ENCODE measurements at regions not wholly inside any gene's neighbourhood (a gene's known extent, or its start where the extent isn't known, plus 50 kb on each side); places are given as distances from the start of the nearest gene placed in this dataset.
A peak's percentile ranks its signal among the peaks of the same experiment; 100 is the strongest.
"Not testable (repeated sequence)": the region's sequence is repeated elsewhere in the genome, so short reads cannot be mapped to it uniquely, and the experiment has no call there.

DNA sequence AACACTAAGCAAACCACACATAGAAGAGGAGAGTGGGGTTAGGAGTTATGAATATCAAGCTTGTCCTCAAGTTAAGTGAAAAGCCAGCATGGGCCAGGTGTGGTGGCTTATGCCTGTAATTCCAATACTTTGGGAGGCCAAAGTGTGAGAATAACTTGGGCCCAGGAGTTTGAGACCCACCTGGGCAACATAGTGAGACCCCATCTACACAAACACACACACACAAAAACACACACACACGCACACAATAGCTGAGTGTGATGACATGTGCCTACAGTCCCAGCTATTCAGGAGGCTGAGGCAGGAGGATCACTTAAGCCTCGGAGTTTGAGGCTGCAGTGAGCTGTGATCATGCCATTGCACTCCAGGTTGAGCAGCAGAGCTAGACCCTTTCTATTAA, 69.7 kb downstream of the PPIAL4G start:
- H3K4me3 ChIP-seq (ENCODE audit: low read depth, low read length, poor library complexity, severe bottlenecking); H3K9me3 ChIP-seq (ENCODE audit: low read depth, low read length, poor library complexity, severe bottlenecking); H3K4me1 ChIP-seq (ENCODE audit: insufficient read depth, low read length, poor library complexity, severe bottlenecking); BruUV-seq (replicated peaks); POLR2A ChIA-PET (ENCODE audit: low non-redundant PET); H3K27ac ChIP-seq (ENCODE audit: low read depth, low read length, poor library complexity, severe bottlenecking); H3K36me3 ChIP-seq (ENCODE audit: insufficient read depth, low read length, poor library complexity, severe bottlenecking); CTCF ChIA-PET; DNase-seq (ENCODE audit: low spot score); intact Hi-C loops (cut with micrococcal nuclease; ENCODE audit: unreplicated experiment); H3K27me3 ChIP-seq (replicated peaks; ENCODE audit: insufficient read depth, low read depth, low read length, poor library complexity): not testable (repeated sequence)

- H3K36me3 ChIP-seq (ENCODE audit: insufficient read depth, low read length, poor library complexity, severe bottlenecking); H3K9me3 ChIP-seq (ENCODE audit: low read depth, low read length, poor library complexity, severe bottlenecking); POLR2A ChIA-PET (ENCODE audit: low non-redundant PET); H3K4me3 ChIP-seq (ENCODE audit: low read depth, low read length, poor library complexity, severe bottlenecking); H3K27me3 ChIP-seq (replicated peaks; ENCODE audit: insufficient read depth, low read depth, low read length, poor library complexity); H3K4me1 ChIP-seq (ENCODE audit: insufficient read depth, low read length, poor library complexity, severe bottlenecking); CTCF ChIA-PET; H3K27ac ChIP-seq (ENCODE audit: low read depth, low read length, poor library complexity, severe bottlenecking); DNase-seq (ENCODE audit: low spot score); BruUV-seq (replicated peaks): not testable (repeated sequence)
- intact Hi-C loops (cut with micrococcal nuclease; ENCODE audit: unreplicated experiment): loop anchor here (10.0 kb wide), 1 partner anchor 60 kb away; no protein-coding TSS in a partner anchor
These were observed 78.1 kb downstream of the PPIAL4G start for GRCh38 chr1:148404786-148405568.

DNA sequence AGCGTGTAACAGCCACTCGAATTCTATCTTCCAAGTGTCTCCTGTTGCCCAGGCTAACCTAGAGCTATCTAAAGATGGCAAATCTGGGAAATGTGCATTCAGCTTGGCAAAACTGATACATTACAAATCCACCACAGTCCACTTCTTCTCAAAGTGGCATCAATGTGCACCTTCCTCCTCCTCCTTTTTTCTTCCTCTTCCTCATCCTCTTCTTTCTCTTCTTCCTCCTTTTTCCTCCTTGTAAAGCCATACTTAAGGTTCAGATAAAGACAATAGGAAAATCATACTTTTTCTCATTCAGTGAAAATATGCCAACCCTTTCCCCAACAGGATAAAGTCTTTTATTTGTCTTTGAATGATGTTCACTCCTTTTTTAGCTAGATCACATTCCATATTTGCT, 79.2 kb downstream of the PPIAL4G start:
- H3K27ac ChIP-seq (ENCODE audit: low read depth, low read length, poor library complexity, severe bottlenecking); H3K9me3 ChIP-seq (ENCODE audit: low read depth, low read length, poor library complexity, severe bottlenecking); H3K36me3 ChIP-seq (ENCODE audit: insufficient read depth, low read length, poor library complexity, severe bottlenecking); DNase-seq (ENCODE audit: low spot score); CTCF ChIA-PET; H3K4me3 ChIP-seq (ENCODE audit: low read depth, low read length, poor library complexity, severe bottlenecking); H3K4me1 ChIP-seq (ENCODE audit: insufficient read depth, low read length, poor library complexity, severe bottlenecking); BruUV-seq (replicated peaks); H3K27me3 ChIP-seq (replicated peaks; ENCODE audit: insufficient read depth, low read depth, low read length, poor library complexity); POLR2A ChIA-PET (ENCODE audit: low non-redundant PET): not testable (repeated sequence)
- intact Hi-C loops (cut with micrococcal nuclease; ENCODE audit: unreplicated experiment): loop anchor here (10.0 kb wide), 1 partner anchor 59 kb away; no protein-coding TSS in a partner anchor

GRCh38 chr1:148403085-148403456, 80.0 kb downstream of the PPIAL4G start:
- intact Hi-C loops (cut with micrococcal nuclease; ENCODE audit: unreplicated experiment): loop anchor here (10.0 kb wide), 1 partner anchor 58 kb away; no protein-coding TSS in a partner anchor
- H3K27ac ChIP-seq (ENCODE audit: low read depth, low read length, poor library complexity, severe bottlenecking); POLR2A ChIA-PET (ENCODE audit: low non-redundant PET); H3K36me3 ChIP-seq (ENCODE audit: insufficient read depth, low read length, poor library complexity, severe bottlenecking); H3K4me1 ChIP-seq (ENCODE audit: insufficient read depth, low read length, poor library complexity, severe bottlenecking); H3K9me3 ChIP-seq (ENCODE audit: low read depth, low read length, poor library complexity, severe bottlenecking); H3K27me3 ChIP-seq (replicated peaks; ENCODE audit: insufficient read depth, low read depth, low read length, poor library complexity); CTCF ChIA-PET; DNase-seq (ENCODE audit: low spot score); BruUV-seq (replicated peaks): not testable (repeated sequence)
- H3K4me3 ChIP-seq (ENCODE audit: low read depth, low read length, poor library complexity, severe bottlenecking): peak overlapping the region; percentile 53

GRCh38 chr1:148402152-148403084, 80.7 kb downstream of the PPIAL4G start:
- DNase-seq (ENCODE audit: low spot score): peak; percentile 87
- H3K27me3 ChIP-seq (replicated peaks; ENCODE audit: insufficient read depth, low read depth, low read length, poor library complexity); H3K4me1 ChIP-seq (ENCODE audit: insufficient read depth, low read length, poor library complexity, severe bottlenecking); CTCF ChIA-PET; H3K36me3 ChIP-seq (ENCODE audit: insufficient read depth, low read length, poor library complexity, severe bottlenecking); H3K9me3 ChIP-seq (ENCODE audit: low read depth, low read length, poor library complexity, severe bottlenecking): not testable (repeated sequence)
- intact Hi-C loops (cut with micrococcal nuclease; ENCODE audit: unreplicated experiment): loop anchor here (10.0 kb wide), 1 partner anchor 58 kb away; no protein-coding TSS in a partner anchor
- POLR2A ChIA-PET (ENCODE audit: low non-redundant PET): interaction anchor here (0.6 kb wide), 1 partner anchor 364 kb away, joined by 3 read pairs; no protein-coding TSS in a partner anchor
- TSS peak; percentile 93 for BruUV-seq (replicated peaks)
- Histone ChIP-seq H3K4me3 (ENCODE audit: low read depth, low read length, poor library complexity, severe bottlenecking) (peak overlapping the region; percentile 53), H3K27ac (ENCODE audit: low read depth, low read length, poor library complexity, severe bottlenecking) (peak overlapping the region; percentile 64)

- H3K4me1 ChIP-seq (ENCODE audit: insufficient read depth, low read length, poor library complexity, severe bottlenecking); H3K27me3 ChIP-seq (replicated peaks; ENCODE audit: insufficient read depth, low read depth, low read length, poor library complexity); H3K27ac ChIP-seq (ENCODE audit: low read depth, low read length, poor library complexity, severe bottlenecking); H3K9me3 ChIP-seq (ENCODE audit: low read depth, low read length, poor library complexity, severe bottlenecking); intact Hi-C loops (cut with micrococcal nuclease; ENCODE audit: unreplicated experiment); DNase-seq (ENCODE audit: low spot score); H3K4me3 ChIP-seq (ENCODE audit: low read depth, low read length, poor library complexity, severe bottlenecking); BruUV-seq (replicated peaks); CTCF ChIA-PET; H3K36me3 ChIP-seq (ENCODE audit: insufficient read depth, low read length, poor library complexity, severe bottlenecking); POLR2A ChIA-PET (ENCODE audit: low non-redundant PET): not testable (repeated sequence)
These were observed 85.6 kb downstream of the PPIAL4G start for GRCh38 chr1:148397516-148397915.

GRCh38 chr1:148392505-148392904, 90.6 kb downstream of the PPIAL4G start:
- H3K4me3 ChIP-seq (ENCODE audit: low read depth, low read length, poor library complexity, severe bottlenecking); H3K27me3 ChIP-seq (replicated peaks; ENCODE audit: insufficient read depth, low read depth, low read length, poor library complexity); H3K4me1 ChIP-seq (ENCODE audit: insufficient read depth, low read length, poor library complexity, severe bottlenecking); CTCF ChIA-PET; H3K27ac ChIP-seq (ENCODE audit: low read depth, low read length, poor library complexity, severe bottlenecking); H3K9me3 ChIP-seq (ENCODE audit: low read depth, low read length, poor library complexity, severe bottlenecking); H3K36me3 ChIP-seq (ENCODE audit: insufficient read depth, low read length, poor library complexity, severe bottlenecking); DNase-seq (ENCODE audit: low spot score); BruUV-seq (replicated peaks); intact Hi-C loops (cut with micrococcal nuclease; ENCODE audit: unreplicated experiment); POLR2A ChIA-PET (ENCODE audit: low non-redundant PET): not testable (repeated sequence)
